ENCODE measurements at regions not wholly inside any gene's neighbourhood (a gene's known extent, or its start where the extent isn't known, plus 50 kb on each side); places are given as distances from the start of the nearest gene placed in this dataset.

GRCh38 chr3:62981962-62982361, 106.7 kb upstream of the CADPS start:
- TF ChIP-seq CTCF (IDR thresholded peaks at IDR 0.05; ENCODE audit: low read depth, low read length) (no peak), POLR2A (IDR thresholded peaks at IDR 0.05; ENCODE audit: extremely low read depth, insufficient read length) (no peak), MAX (IDR thresholded peaks at IDR 0.05; ENCODE audit: low read depth, low read length) (no peak)

Measured in NB4 (cell line).